HCT116 (cell line): ENCODE measurements at regions not wholly inside any gene's neighbourhood (a gene's known extent, or its start where the extent isn't known, plus 50 kb on each side); places are given as distances from the start of the nearest gene placed in this dataset.

Source experiments
- ATAC-seq: fragments of 200-7000 bp; cut with Tn5 transposase; 2 replicates; pipeline ENCODE4 v1.9.1; 2020; ENCODE audit warnings: mild to moderate bottlenecking, moderate library complexity
- BruUV-seq: library from RNA; stranded (reverse); fragments of 400-500 nt; replicated peaks from 2 replicates; lab custom pipeline; 2021; lab: Mats Ljungman, UMichigan
- CTCF ChIA-PET: fragments of 300-600 bp; sonication (Branson Sonifier 250); formaldehyde crosslinking; loops from one replicate; lab custom pipeline; 2021; ENCODE audit warnings: antibody characterized with exemption; lab: Charles Lee
- POLR2A ChIA-PET: fragments of 300-600, 350-600 bp; sonication (Branson Sonifier 250); formaldehyde crosslinking; loops from one replicate; lab custom pipeline; 2021; ENCODE audit warnings: antibody characterized with exemption; lab: Charles Lee
- RAD21 ChIA-PET, 2 experiments: fragments of 300-600 bp; sonication (Branson Sonifier 250); formaldehyde crosslinking; loops; one replicate each; lab custom pipeline; 2023; ENCODE audit warnings: low total read pairs in 2 of 2; ENCODE audit not compliant: uncharacterized antibody in 2 of 2, unreplicated experiment in 2 of 2, low non-redundant PET in 1 of 2; lab: Charles Lee
- DNase-seq: peaks from one replicate; pipeline ENCODE4 v3.0.0-alpha.2; 2010; ENCODE audit warnings: low read depth, low spot score
- H2AFZ ChIP-seq: fragments of 200-600 bp; shearing (Covaris generic), sonication (generic); 2 replicates; pipeline ENCODE4 v1.6.1; 2017; ENCODE audit warnings: low read depth, mixed run types, mixed read lengths, antibody characterized with exemption, low read length; ENCODE audit not compliant: poor library complexity, severe bottlenecking
- H3K27ac ChIP-seq: 2 replicates; pipeline ENCODE4 v1.5.1; 2012; ENCODE audit warnings: low read depth, low read length
- H3K27me3 ChIP-seq: fragments of 200-600 bp; sonication (generic); 2 replicates; pipeline ENCODE4 v1.6.1; 2016; ENCODE audit warnings: mixed run types, low read length, mixed read lengths; ENCODE audit not compliant: insufficient read depth
- H3K36me3 ChIP-seq, 2 experiments: fragments of 200-500 bp in 1 of 2; fragments of 200-600 bp in 1 of 2; sonication (Bioruptor generic) in 1 of 2; sonication (generic) in 1 of 2; 2 replicates each; pipeline versions ENCODE4 v1.5.1 to v1.6.1; 2014 to 2016; ENCODE audit warnings: low read length in 2 of 2, inconsistent platforms in 1 of 2, mixed read lengths in 1 of 2, mixed run types in 1 of 2; ENCODE audit not compliant: insufficient read depth in 2 of 2, control insufficient read depth in 1 of 2
- H3K4me1 ChIP-seq, 2 experiments: fragments of 200-600 bp in 1 of 2; sonication (generic) in 1 of 2; 2 replicates each; pipeline versions ENCODE4 v1.5.1 to v1.6.1; 2012 to 2017; ENCODE audit warnings: low read length in 2 of 2, inconsistent platforms in 1 of 2, mild to moderate bottlenecking in 1 of 2, mixed read lengths in 1 of 2, mixed run types in 1 of 2, moderate library complexity in 1 of 2; ENCODE audit not compliant: insufficient read depth in 2 of 2, control insufficient read depth in 1 of 2
- H3K4me2 ChIP-seq: fragments of 200-600 bp; sonication (generic); 2 replicates; pipeline ENCODE4 v1.6.1; 2017; ENCODE audit warnings: mixed run types, low read length, mixed read lengths
- H3K4me3 ChIP-seq, 2 experiments: fragments of 200-600 bp in 1 of 2; sonication (generic) in 1 of 2; replicated peaks in 1 of 2; 2 replicates each; pipeline ENCODE4 v1.5.1; 2011 to 2016; ENCODE audit warnings: low read length in 2 of 2, control low read depth in 1 of 2, low read depth in 1 of 2, mild to moderate bottlenecking in 1 of 2, mixed read lengths in 1 of 2, mixed run types in 1 of 2
- H3K79me2 ChIP-seq: fragments of 200-600 bp; sonication (generic); 2 replicates; pipeline ENCODE4 v1.6.1; 2017; ENCODE audit warnings: mild to moderate bottlenecking, mixed run types, low read length, moderate library complexity, mixed read lengths; ENCODE audit not compliant: insufficient read depth
- H3K9ac ChIP-seq: fragments of 200-600 bp; sonication (generic); 2 replicates; pipeline ENCODE4 v1.6.1; 2016; ENCODE audit warnings: low read length, mixed read lengths
- H3K9me2 ChIP-seq: fragments of 200-600 bp; sonication (generic), shearing (Covaris generic); 2 replicates; pipeline ENCODE4 v1.6.1; 2017; ENCODE audit warnings: mixed run types, mild to moderate bottlenecking, moderate library complexity; ENCODE audit not compliant: insufficient read depth
- H3K9me3 ChIP-seq, 2 experiments: fragments of 200-500 bp in 1 of 2; fragments of 200-600 bp in 1 of 2; sonication (Bioruptor generic) in 1 of 2; sonication (generic) in 1 of 2; 2 replicates each; pipeline ENCODE4 v1.6.1; 2014 to 2017; ENCODE audit warnings: low read length in 2 of 2, mixed read lengths in 2 of 2, inconsistent platforms in 1 of 2, low read depth in 1 of 2, mild to moderate bottlenecking in 1 of 2, mixed run types in 1 of 2, moderate library complexity in 1 of 2; ENCODE audit not compliant: control insufficient read depth in 1 of 2, insufficient read depth in 1 of 2
- H4K20me1 ChIP-seq: fragments of 200-600 bp; sonication (generic), shearing (Covaris generic); 2 replicates; pipeline ENCODE4 v1.6.1; 2017; ENCODE audit warnings: mixed run types, mild to moderate bottlenecking, moderate library complexity; ENCODE audit not compliant: insufficient read depth
- EGR1 ChIP-seq: IDR thresholded peaks from 2 replicates; pipeline ENCODE4 v1.6.1; 2012; ENCODE audit warnings: low read depth
- EZH2phosphoT487 ChIP-seq: fragments of 200-600 bp; IDR thresholded peaks from 2 replicates; pipeline ENCODE4 v1.6.1; 2018; ENCODE audit warnings: antibody characterized with exemption, borderline replicate concordance
- FOSL1 ChIP-seq: IDR thresholded peaks from 2 replicates; pipeline ENCODE4 v1.6.1; 2012; ENCODE audit warnings: low read depth
- JUND ChIP-seq: IDR thresholded peaks from 2 replicates; pipeline ENCODE4 v1.6.1; 2012
- POLR2AphosphoS5 ChIP-seq: IDR thresholded peaks from 2 replicates; pipeline ENCODE4 v1.6.1; 2011; ENCODE audit warnings: mild to moderate bottlenecking, low read depth, low read length, moderate library complexity
- SIN3A ChIP-seq: IDR thresholded peaks from 2 replicates; pipeline ENCODE4 v1.6.1; 2012; ENCODE audit warnings: low read depth
- SRF ChIP-seq: IDR thresholded peaks from 2 replicates; pipeline ENCODE4 v1.6.1; 2012; ENCODE audit warnings: low read depth
- TCF7L2 ChIP-seq: IDR thresholded peaks from 2 replicates; pipeline ENCODE4 v1.7.0; 2011; ENCODE audit warnings: borderline replicate concordance, inconsistent platforms; ENCODE audit not compliant: insufficient read depth, insufficient read length; ENCODE audit errors: extremely low read depth
- intact Hi-C: fragments of 100-400 bp; cut with micrococcal nuclease; formaldehyde crosslinking; loops from 2 replicates; pipeline ENCODE4 v1.10.0; 2022
- TF ChIP-seq, protein P1 (sequence below): IDR thresholded peaks from 2 replicates; pipeline ENCODE4 v1.6.1; 2012
- TF ChIP-seq, protein P2 (sequence below): IDR thresholded peaks from 2 replicates; pipeline ENCODE4 v1.6.1; 2011; ENCODE audit warnings: mild to moderate bottlenecking, low read length, moderate library complexity; ENCODE audit not compliant: insufficient replicate concordance; ENCODE audit errors: extremely low read depth
- TF ChIP-seq, protein P3 (sequence below), 3 experiments: fragments of 200-600 bp in 1 of 3; sonication (generic) in 1 of 3; IDR thresholded peaks in 2 of 3; conservative IDR thresholded peaks in 1 of 3; 2 replicates each; pipeline ENCODE4 v1.5.1; 2012 to 2017; ENCODE audit warnings: low read depth in 2 of 3, low read length in 2 of 3, antibody characterized with exemption in 1 of 3, borderline replicate concordance in 1 of 3, control low read depth in 1 of 3, mild to moderate bottlenecking in 1 of 3, mixed read lengths in 1 of 3, mixed run types in 1 of 3, moderate library complexity in 1 of 3; ENCODE audit not compliant: insufficient read depth in 1 of 3
- TF ChIP-seq, protein P4 (sequence below): IDR thresholded peaks from 2 replicates; pipeline ENCODE4 v1.6.1; 2012
- TF ChIP-seq, protein P5 (sequence below): IDR thresholded peaks from 2 replicates; pipeline ENCODE4 v1.6.1; 2012; ENCODE audit warnings: low read depth

DNA sequence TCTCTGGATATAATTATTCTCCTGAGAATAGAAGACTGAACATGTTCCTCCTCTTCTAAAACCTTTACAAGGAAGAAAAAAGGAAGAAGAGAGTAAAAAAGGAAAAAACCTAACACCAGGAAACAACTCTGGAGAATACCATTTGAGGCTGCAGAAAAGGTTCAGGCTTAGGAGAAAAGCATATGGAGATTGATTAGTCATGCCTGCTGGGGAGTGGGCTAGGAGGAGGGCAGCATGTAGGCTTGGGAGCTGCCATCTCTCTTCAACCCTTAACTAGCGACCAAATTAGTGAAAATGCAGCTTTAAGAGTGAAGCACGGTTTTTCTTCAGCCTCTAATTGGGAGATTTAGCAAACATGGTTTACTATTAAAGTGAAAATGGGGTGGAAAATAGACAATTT, 273.0 kb upstream of the CRY1 start:
- ChIA-PET POLR2A (no interaction called here), RAD21 (no interaction called here), CTCF (no interaction called here)
- H3K36me3 ChIP-seq: no peaks in the 10 kb centered on the region
- H3K9ac ChIP-seq: no peak overlapping the region
- TF ChIP-seq EZH2phosphoT487 (no peak), POLR2AphosphoS5 (no peak), TCF7L2 (no peak), JUND (no peak), FOSL1 (no peak), SRF (no peak), SIN3A (no peak), EGR1 (no peak)
- TF ChIP-seq, protein P1, sequence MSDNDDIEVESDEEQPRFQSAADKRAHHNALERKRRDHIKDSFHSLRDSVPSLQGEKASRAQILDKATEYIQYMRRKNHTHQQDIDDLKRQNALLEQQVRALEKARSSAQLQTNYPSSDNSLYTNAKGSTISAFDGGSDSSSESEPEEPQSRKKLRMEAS: no peak
- TF ChIP-seq, protein P2, sequence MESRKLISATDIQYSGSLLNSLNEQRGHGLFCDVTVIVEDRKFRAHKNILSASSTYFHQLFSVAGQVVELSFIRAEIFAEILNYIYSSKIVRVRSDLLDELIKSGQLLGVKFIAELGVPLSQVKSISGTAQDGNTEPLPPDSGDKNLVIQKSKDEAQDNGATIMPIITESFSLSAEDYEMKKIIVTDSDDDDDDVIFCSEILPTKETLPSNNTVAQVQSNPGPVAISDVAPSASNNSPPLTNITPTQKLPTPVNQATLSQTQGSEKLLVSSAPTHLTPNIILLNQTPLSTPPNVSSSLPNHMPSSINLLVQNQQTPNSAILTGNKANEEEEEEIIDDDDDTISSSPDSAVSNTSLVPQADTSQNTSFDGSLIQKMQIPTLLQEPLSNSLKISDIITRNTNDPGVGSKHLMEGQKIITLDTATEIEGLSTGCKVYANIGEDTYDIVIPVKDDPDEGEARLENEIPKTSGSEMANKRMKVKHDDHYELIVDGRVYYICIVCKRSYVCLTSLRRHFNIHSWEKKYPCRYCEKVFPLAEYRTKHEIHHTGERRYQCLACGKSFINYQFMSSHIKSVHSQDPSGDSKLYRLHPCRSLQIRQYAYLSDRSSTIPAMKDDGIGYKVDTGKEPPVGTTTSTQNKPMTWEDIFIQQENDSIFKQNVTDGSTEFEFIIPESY: no peak
- TF ChIP-seq, protein P3, sequence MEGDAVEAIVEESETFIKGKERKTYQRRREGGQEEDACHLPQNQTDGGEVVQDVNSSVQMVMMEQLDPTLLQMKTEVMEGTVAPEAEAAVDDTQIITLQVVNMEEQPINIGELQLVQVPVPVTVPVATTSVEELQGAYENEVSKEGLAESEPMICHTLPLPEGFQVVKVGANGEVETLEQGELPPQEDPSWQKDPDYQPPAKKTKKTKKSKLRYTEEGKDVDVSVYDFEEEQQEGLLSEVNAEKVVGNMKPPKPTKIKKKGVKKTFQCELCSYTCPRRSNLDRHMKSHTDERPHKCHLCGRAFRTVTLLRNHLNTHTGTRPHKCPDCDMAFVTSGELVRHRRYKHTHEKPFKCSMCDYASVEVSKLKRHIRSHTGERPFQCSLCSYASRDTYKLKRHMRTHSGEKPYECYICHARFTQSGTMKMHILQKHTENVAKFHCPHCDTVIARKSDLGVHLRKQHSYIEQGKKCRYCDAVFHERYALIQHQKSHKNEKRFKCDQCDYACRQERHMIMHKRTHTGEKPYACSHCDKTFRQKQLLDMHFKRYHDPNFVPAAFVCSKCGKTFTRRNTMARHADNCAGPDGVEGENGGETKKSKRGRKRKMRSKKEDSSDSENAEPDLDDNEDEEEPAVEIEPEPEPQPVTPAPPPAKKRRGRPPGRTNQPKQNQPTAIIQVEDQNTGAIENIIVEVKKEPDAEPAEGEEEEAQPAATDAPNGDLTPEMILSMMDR (IDR thresholded peaks at IDR 0.05 in 2 of 3, conservative IDR thresholded peaks at IDR 0.05 in 1 of 3; ENCODE audit: borderline replicate concordance in 1 of 3, insufficient read depth in 1 of 3, low read depth in 2 of 3, low read length in 2 of 3): no peak
- TF ChIP-seq, protein P4, sequence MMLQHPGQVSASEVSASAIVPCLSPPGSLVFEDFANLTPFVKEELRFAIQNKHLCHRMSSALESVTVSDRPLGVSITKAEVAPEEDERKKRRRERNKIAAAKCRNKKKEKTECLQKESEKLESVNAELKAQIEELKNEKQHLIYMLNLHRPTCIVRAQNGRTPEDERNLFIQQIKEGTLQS: no peak
- TF ChIP-seq, protein P5, sequence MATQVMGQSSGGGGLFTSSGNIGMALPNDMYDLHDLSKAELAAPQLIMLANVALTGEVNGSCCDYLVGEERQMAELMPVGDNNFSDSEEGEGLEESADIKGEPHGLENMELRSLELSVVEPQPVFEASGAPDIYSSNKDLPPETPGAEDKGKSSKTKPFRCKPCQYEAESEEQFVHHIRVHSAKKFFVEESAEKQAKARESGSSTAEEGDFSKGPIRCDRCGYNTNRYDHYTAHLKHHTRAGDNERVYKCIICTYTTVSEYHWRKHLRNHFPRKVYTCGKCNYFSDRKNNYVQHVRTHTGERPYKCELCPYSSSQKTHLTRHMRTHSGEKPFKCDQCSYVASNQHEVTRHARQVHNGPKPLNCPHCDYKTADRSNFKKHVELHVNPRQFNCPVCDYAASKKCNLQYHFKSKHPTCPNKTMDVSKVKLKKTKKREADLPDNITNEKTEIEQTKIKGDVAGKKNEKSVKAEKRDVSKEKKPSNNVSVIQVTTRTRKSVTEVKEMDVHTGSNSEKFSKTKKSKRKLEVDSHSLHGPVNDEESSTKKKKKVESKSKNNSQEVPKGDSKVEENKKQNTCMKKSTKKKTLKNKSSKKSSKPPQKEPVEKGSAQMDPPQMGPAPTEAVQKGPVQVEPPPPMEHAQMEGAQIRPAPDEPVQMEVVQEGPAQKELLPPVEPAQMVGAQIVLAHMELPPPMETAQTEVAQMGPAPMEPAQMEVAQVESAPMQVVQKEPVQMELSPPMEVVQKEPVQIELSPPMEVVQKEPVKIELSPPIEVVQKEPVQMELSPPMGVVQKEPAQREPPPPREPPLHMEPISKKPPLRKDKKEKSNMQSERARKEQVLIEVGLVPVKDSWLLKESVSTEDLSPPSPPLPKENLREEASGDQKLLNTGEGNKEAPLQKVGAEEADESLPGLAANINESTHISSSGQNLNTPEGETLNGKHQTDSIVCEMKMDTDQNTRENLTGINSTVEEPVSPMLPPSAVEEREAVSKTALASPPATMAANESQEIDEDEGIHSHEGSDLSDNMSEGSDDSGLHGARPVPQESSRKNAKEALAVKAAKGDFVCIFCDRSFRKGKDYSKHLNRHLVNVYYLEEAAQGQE: no peak
- H3K9me3 ChIP-seq: no peaks in the 10 kb centered on the region
- H3K27me3 ChIP-seq: no peaks in the 10 kb centered on the region
- BruUV-seq: no TSS peak
- no peaks in the 10 kb centered on the region for H3K9me2 ChIP-seq
- no peak for ATAC-seq
- H3K27ac ChIP-seq: no peak overlapping the region
- intact Hi-C loops: no loop called here
- DNase-seq: no peak
- no peak overlapping the region for H3K4me3 ChIP-seq
- no peak overlapping the region for H3K4me2 ChIP-seq
- H3K79me2 ChIP-seq: no peaks in the 10 kb centered on the region
- H2AFZ ChIP-seq: no peak overlapping the region
- no peaks in the 10 kb centered on the region for H4K20me1 ChIP-seq
- H3K4me1 ChIP-seq: no peaks in the 10 kb centered on the region
